HG03064 (cell line): ENCODE measurements at regions not wholly inside any gene's neighbourhood (a gene's known extent, or its start where the extent isn't known, plus 50 kb on each side); places are given as distances from the start of the nearest gene placed in this dataset.

Source experiments
- ATAC-seq: cut with Tn5 transposase; IDR thresholded peaks from one replicate; pipeline ENCODE4 v1.9.1; 2021; ENCODE audit warnings: low read depth; ENCODE audit not compliant: unreplicated experiment

- ATAC-seq = no peak
Measured at GRCh38 chr5:107154593-107154992, 516.1 kb downstream of the EFNA5 start.

GRCh38 chr5:107153283-107153682 lies 517.5 kb downstream of the EFNA5 start:
- no peak for ATAC-seq

GRCh38 chr5:107149243-107150005 lies 521.3 kb downstream of the EFNA5 start:
- ATAC-seq = peak; percentile 74

GRCh38 chr5:107147589-107147988 lies 523.1 kb downstream of the EFNA5 start:
- no peak for ATAC-seq

- ATAC-seq = no peak
Measured at GRCh38 chr5:107146901-107147300, 523.8 kb downstream of the EFNA5 start.

GRCh38 chr5:107135391-107135790 lies 535.3 kb downstream of the EFNA5 start:
- no peak for ATAC-seq

GRCh38 chr5:107134931-107135330 lies 535.8 kb downstream of the EFNA5 start:
- no peak for ATAC-seq

- no peak for ATAC-seq
Measured at GRCh38 chr5:107129051-107129450, 541.7 kb downstream of the EFNA5 start.

GRCh38 chr5:107127878-107128277 lies 542.9 kb downstream of the EFNA5 start:
- no peak for ATAC-seq

- no peak for ATAC-seq
Measured at GRCh38 chr5:107126341-107126740, 544.4 kb downstream of the EFNA5 start.

- no peak for ATAC-seq
Measured at GRCh38 chr5:107124376-107124775, 546.4 kb downstream of the EFNA5 start.

- no peak for ATAC-seq
Measured at GRCh38 chr5:107123014-107123413, 547.7 kb downstream of the EFNA5 start.

- ATAC-seq = no peak
Measured at GRCh38 chr5:107121793-107122519, 548.8 kb downstream of the EFNA5 start.

GRCh38 chr5:107119656-107120055 lies 551.1 kb downstream of the EFNA5 start:
- no peak for ATAC-seq

GRCh38 chr5:107118184-107119019 lies 552.3 kb downstream of the EFNA5 start:
- no peak for ATAC-seq

GRCh38 chr5:107112216-107112615 lies 558.5 kb downstream of the EFNA5 start:
- no peak for ATAC-seq

- ATAC-seq = no peak
Measured at GRCh38 chr5:107104040-107104995, 566.4 kb downstream of the EFNA5 start.

- no peak for ATAC-seq
Measured at GRCh38 chr5:107103522-107103921, 567.2 kb downstream of the EFNA5 start.

- no peak for ATAC-seq
Measured at GRCh38 chr5:107100121-107100520, 570.6 kb downstream of the EFNA5 start.

GRCh38 chr5:107099506-107099905 lies 571.2 kb downstream of the EFNA5 start:
- no peak for ATAC-seq
